ENCODE measurements at regions not wholly inside any gene's neighbourhood (a gene's known extent, or its start where the extent isn't known, plus 50 kb on each side); places are given as distances from the start of the nearest gene placed in this dataset.

DNA sequence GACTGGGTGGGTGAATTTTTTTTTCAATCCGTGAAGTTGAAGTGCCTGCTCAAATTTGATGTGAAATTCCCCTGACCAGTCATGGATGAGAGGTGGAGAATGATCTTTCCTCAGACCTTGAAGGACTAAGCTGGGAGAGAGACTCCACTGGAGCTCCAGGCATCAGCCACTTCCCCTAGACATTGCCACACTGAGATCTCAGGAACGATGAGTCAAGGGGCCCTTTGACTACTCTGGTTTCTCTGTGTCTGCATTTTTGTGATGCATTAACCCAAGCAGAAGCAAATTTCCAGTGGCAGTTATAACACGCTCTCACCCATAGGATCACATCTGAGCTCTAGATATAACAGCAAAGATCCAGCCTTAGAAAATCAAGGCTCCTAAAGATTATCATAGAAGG is 171.2 kb upstream of the KIF2A start:
- no peak overlapping the region for H3K4me3 ChIP-seq (ENCODE audit: low read depth, low read length)
- TF ChIP-seq POLR2A (IDR thresholded peaks at IDR 0.05; ENCODE audit: extremely low read depth, insufficient read length) (no peak), MYC (IDR thresholded peaks at IDR 0.05; ENCODE audit: low read depth, low read length) (no peak)
- TF ChIP-seq, protein P1, sequence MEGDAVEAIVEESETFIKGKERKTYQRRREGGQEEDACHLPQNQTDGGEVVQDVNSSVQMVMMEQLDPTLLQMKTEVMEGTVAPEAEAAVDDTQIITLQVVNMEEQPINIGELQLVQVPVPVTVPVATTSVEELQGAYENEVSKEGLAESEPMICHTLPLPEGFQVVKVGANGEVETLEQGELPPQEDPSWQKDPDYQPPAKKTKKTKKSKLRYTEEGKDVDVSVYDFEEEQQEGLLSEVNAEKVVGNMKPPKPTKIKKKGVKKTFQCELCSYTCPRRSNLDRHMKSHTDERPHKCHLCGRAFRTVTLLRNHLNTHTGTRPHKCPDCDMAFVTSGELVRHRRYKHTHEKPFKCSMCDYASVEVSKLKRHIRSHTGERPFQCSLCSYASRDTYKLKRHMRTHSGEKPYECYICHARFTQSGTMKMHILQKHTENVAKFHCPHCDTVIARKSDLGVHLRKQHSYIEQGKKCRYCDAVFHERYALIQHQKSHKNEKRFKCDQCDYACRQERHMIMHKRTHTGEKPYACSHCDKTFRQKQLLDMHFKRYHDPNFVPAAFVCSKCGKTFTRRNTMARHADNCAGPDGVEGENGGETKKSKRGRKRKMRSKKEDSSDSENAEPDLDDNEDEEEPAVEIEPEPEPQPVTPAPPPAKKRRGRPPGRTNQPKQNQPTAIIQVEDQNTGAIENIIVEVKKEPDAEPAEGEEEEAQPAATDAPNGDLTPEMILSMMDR (IDR thresholded peaks at IDR 0.05; ENCODE audit: low read depth, low read length), result no peak
- TF ChIP-seq, protein P2, sequence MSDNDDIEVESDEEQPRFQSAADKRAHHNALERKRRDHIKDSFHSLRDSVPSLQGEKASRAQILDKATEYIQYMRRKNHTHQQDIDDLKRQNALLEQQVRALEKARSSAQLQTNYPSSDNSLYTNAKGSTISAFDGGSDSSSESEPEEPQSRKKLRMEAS (IDR thresholded peaks at IDR 0.05; ENCODE audit: low read depth, low read length), result no peak

DNA sequence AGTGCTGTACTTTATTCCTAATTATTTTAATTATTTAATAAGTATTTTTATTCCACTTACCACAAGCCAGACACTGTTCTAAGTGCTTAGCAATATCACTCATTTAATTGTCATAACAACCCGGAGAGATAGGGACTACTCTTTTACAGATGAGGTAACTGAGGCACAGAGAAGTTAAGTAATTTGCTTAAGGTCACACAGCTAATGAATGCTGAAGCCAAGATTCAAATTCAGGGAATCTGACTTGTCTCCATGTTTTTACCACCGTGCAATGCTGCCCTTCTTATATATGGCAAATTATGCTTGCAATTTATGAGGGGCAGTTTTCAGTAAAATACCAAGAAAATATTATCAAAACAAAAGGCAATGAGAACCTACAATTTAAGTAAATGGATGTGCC is 168.4 kb upstream of the KIF2A start:
- TF ChIP-seq MYC (IDR thresholded peaks at IDR 0.05; ENCODE audit: low read depth, low read length), result no peak
- DNase-seq (ENCODE audit: low read depth), result no peak
- H3K4me3 ChIP-seq (ENCODE audit: low read depth, low read length), result no peak overlapping the region

More for the DNA sequence above, 171.2 kb upstream of the KIF2A start:
- DNase-seq (ENCODE audit: low read depth), result peak; percentile 6

DNA sequence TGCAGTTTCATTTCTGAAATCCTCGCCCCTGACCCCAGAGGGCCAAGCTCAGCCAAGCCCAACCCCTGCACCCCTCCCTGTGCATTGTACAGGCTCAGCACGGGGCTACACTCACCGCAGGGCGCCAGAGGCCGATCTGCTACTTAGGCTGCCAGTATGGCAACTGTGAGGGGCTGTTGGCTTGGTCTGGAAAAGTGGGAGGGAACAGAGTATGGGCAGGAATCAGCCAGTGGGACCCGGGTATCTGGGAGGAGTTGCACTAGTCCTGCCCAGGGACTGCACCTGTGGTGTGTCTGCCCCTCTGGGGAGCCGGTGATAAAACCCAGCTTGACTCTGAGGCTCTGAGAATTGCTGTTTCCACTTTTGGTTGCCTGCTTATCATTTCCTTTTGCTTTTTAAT is 167.4 kb upstream of the KIF2A start:
- no peak for TF ChIP-seq POLR2A (IDR thresholded peaks at IDR 0.05; ENCODE audit: extremely low read depth, insufficient read length)
- TF ChIP-seq, protein P1 (IDR thresholded peaks at IDR 0.05; ENCODE audit: low read depth, low read length), result no peak
- TF ChIP-seq, protein P2 (IDR thresholded peaks at IDR 0.05; ENCODE audit: low read depth, low read length), result no peak
- no peak for DNase-seq (ENCODE audit: low read depth)
- H3K4me3 ChIP-seq (ENCODE audit: low read depth, low read length), result no peak overlapping the region

DNA sequence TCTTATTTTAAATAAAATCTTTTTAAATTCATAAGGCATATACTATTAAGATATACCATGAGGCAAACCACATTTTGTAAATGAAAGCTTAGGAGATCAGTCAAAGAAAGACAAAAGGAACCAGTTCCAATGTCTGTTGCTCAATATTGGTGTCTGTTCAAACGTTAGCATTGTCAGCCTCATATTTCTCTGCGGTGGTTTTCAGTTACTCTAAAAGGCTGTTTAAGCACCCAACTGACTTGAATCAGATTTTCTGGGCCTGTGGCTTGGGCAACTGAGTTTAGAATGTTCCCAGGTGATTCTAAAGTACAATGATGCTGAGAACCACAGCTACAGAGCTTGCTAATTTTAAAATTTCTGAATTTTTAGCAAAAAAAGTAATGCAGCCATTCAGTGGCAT is 166.3 kb upstream of the KIF2A start:
- H3K4me3 ChIP-seq (ENCODE audit: low read depth, low read length), result no peak overlapping the region
- TF ChIP-seq, protein P1 (IDR thresholded peaks at IDR 0.05; ENCODE audit: low read depth, low read length), result no peak
- no peak for TF ChIP-seq POLR2A (IDR thresholded peaks at IDR 0.05; ENCODE audit: extremely low read depth, insufficient read length)
- TF ChIP-seq MYC (IDR thresholded peaks at IDR 0.05; ENCODE audit: low read depth, low read length), result no peak
- TF ChIP-seq, protein P2 (IDR thresholded peaks at IDR 0.05; ENCODE audit: low read depth, low read length), result no peak
- DNase-seq (ENCODE audit: low read depth), result peak; percentile 11

DNA sequence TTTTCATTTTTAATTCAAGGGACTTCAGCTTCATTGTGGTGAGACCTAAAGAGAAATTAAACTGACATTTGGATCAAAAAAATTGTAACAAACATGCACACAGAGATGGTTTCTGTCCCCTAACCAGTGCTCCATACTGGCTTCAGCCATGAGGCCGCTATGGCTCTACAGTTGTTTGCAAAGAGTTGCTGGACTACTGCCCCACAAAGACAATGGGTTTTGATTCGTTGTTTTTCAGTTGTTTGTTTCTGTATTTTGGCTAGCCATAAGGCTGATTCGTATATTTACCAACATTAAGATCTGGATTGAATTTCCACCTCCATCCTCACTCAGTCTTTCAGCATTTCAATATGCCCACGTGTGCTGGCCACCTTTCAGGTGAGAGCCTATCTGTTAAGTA is 163.7 kb upstream of the KIF2A start:
- TF ChIP-seq, protein P2 (IDR thresholded peaks at IDR 0.05; ENCODE audit: low read depth, low read length), result no peak
- no peak for TF ChIP-seq MYC (IDR thresholded peaks at IDR 0.05; ENCODE audit: low read depth, low read length)
- TF ChIP-seq POLR2A (IDR thresholded peaks at IDR 0.05; ENCODE audit: extremely low read depth, insufficient read length), result no peak
- TF ChIP-seq, protein P1 (IDR thresholded peaks at IDR 0.05; ENCODE audit: low read depth, low read length), result no peak
- H3K4me3 ChIP-seq (ENCODE audit: low read depth, low read length), result no peak overlapping the region
- DNase-seq (ENCODE audit: low read depth), result no peak

DNA sequence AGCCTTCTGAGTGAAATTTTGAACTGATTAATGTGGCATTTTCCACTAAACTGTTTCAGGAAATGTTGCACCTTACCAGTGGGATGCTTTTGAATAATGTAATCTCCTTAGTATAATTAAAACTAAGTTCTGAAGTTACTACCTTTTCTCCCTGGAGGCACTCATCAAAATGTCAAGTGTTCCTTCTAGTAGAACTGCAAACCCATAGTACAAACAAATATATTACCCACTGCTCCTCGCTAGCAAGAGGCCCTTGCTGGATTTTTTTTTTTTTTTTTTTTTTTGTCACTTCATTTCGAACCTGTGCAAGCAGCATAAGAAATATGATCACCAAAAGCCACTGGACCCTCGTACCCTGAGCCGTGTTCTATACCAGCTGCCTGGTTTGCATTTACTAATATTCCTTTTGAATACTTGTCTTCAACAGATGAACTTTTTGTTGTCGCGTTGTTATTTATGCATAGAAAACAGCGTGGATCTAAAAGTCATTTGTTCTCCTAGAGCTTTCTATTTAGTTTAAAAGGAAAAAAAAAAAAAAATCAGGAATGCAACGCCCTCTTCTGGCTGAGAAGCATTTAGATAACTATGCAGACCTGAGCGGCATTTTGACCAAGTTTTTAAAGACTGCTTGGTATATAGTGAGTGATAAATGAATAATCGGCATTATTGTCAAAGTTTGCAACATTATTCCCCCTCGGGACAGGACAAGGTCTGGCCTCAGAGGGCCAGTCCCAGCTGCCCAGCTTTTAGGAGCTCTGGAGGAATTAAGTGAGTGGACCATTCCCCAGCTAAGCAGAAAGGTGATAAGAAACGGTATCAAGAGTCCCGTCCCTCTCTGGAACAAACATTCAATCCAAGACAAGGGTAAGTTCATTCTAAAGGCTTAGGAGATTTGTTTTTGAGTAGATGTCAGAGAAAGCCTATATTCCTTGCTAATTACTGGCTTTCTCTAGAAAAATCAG is 162.5 kb upstream of the KIF2A start:
- peak; percentile 22 for DNase-seq (ENCODE audit: low read depth)
- TF ChIP-seq POLR2A (IDR thresholded peaks at IDR 0.05; ENCODE audit: extremely low read depth, insufficient read length), result no peak
- TF ChIP-seq MYC (IDR thresholded peaks at IDR 0.05; ENCODE audit: low read depth, low read length), result no peak
- TF ChIP-seq, protein P1 (IDR thresholded peaks at IDR 0.05; ENCODE audit: low read depth, low read length), result peak; percentile 41
- TF ChIP-seq, protein P2 (IDR thresholded peaks at IDR 0.05; ENCODE audit: low read depth, low read length), result no peak
- no peak overlapping the region for H3K4me3 ChIP-seq (ENCODE audit: low read depth, low read length)

Data from NB4 (cell line).